ENCODE measurements at regions not wholly inside any gene's neighbourhood (a gene's known extent, or its start where the extent isn't known, plus 50 kb on each side); places are given as distances from the start of the nearest gene placed in this dataset.

DNA sequence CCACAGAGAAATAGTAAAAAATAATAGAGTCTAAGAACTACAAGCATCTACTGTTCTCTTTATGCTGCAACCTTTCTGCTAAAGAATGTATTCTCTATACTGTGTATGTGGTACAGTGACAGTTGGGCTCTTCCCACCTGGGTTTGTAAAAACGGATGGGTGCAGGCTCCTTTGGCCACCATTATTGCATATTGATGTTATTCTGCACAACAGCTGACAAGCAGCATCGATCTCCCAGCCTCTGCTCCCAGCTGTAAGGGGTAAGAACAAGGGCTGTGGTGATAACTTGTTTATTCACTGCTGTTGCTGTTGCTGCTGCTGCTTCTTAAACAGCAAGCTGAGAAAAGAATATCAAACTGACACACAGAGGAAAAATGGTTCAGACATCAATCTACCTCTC is 56.1 kb downstream of the KCNRG start:
- no peak for DNase-seq

DNA sequence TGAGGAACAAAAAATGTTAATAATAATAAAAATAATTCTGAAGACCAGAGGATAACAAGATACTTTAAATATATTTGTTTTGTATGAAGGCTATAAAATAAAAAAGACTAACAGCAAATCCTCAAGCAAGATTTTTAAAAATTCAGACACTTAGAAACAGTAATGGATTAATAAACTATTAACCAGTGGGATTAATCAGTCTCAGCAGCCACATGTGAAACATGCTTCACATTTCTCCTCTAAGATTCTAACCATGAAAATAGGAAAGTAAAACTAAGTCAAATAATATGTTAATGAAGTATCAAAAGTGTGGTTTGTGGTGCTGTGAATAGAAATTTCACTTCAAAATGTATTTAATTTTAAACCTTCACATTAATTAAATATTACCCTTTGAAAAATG is 57.4 kb downstream of the KCNRG start:
- DNase-seq = no peak

DNA sequence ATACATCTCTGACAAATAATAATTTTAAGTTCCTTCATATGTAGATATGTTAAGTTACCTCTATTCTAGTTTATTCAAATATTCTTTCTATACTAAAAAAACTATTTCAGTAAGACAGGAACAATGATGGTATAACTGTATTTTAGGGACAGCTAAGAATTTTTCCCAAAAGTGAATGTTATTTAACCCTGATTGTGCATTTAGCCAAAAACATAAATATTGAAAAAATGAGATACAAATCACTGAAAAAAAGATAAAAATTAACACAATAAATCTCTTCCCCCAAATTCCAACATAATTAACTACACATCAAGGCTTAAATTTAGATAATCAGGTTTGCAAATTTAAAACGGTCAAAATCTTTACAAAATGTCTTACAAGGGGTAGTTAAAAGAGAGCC is 58.1 kb downstream of the KCNRG start:
- no peak for DNase-seq

DNA sequence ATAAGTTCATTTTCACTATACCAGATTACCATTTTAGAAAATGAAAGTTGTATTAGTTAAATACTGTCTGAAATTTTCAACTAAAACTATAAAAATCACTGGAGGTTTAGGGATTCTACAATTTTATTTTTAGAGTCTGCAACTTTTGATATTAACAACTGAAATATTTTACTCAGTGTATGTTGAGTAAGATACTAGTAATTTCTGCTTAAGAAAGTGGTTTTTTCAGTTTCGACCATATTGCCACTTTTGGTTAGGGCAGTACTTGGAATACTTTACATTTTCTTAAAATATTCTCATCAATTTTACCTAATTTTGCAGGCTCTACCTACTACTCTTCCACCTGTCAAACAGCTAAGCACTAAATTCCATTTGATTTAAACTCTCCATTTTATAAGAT is 59.6 kb downstream of the KCNRG start:
- DNase-seq = no peak

DNA sequence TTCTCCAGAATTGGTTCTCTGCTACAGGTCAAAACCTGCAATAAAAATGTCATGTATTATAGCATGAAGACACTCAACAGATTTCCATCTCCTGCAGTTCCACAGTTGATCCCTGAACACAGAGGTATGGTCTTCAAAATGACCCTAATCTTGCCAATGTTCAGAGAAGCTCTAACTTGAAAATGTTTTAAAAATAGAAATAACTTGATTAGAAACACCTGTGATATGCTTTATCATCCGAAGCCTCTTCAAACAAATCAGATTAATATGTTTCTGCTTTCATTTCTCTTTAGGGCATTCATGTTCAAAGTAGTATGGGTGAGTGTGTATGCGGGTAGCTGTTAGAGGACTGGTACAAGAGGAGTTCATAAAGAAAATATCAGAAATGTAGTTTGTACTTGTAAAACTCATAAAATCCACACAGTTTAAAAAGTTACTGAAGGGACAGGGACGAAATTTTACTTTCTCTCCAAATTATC is 60.4 kb downstream of the KCNRG start:
- DNase-seq = no peak

DNA sequence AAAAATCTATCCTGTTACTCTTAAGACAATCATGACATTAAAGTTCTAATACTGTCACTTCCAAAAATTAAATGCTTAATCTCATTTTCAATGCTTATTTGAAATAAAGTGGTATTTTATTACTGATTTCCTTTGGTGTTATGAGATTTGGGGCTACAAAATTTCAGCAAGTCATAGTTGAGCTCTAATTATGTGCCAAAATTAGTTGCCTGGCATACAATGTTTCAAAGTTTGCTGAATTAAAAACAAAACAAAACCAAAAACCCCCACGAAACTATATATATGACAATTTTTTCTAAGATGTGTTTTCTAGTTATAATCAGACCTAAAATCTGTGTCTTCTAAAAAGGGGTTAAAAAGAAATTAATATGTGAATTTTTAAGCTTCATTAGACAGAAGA is 62.2 kb downstream of the KCNRG start:
- no peak for DNase-seq

DNA sequence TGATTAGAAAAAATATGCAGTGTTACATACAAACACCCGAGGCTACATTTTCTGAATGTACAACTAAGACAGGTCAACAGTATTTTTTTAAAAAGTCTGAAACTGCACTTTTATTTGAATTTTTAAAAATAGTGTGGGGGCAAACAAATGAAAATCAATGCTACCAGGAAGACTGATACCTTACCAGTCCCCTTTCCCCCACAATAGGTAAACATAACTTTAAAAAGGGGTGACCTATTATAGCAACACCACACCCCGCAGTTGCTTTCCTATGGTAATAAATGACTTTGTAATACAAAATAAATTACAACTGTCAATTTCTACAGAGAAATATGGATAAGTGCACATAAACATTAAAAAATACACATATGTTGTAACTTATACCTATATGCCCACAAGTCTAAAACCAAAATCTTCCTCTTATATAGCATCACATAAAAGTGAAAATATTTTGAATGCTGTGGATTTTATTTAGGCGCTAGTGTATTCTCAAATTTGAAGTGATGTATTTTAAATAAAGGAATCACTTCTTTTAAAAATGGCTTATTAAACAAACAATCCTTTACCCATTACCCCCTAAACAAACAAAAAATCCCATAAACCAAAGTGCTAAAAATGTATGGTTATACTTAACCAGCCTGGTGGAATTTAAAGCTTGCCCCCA is 63.1 kb downstream of the KCNRG start:
- DNase-seq = no peak

DNA sequence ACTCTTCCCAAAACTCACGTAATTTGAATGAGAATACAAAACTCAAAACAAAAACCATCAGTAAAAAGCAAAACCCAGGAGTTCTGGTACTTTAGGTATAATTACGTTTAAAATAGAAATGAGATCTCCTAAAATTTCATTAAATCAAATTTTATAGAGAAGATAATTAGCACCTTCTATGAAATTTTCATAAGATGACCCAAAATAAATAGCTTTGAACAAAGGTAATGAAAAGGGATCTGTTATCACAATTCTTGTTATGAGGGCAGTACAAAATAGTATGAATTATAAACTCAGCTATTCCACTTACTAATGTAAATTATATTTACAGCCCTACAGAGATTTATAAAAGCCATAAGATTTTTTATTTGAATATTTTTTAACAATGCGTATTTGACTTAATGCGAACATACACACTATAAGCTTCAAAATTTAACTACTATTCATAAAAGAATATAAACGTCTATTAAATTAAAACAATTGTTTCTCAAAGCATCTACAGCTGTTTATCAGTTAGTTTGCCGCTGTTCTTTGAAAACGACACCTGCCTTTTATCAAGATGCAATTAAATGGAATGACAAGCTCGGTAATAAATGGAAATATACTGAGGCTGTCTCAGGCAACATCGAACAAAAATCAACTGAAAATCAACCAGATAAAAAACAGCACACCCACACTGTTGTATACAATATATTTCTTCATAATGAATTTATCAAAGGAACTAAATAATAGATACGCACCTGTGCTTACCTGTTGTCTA is 63.8 kb downstream of the KCNRG start:
- DNase-seq = no peak

DNA sequence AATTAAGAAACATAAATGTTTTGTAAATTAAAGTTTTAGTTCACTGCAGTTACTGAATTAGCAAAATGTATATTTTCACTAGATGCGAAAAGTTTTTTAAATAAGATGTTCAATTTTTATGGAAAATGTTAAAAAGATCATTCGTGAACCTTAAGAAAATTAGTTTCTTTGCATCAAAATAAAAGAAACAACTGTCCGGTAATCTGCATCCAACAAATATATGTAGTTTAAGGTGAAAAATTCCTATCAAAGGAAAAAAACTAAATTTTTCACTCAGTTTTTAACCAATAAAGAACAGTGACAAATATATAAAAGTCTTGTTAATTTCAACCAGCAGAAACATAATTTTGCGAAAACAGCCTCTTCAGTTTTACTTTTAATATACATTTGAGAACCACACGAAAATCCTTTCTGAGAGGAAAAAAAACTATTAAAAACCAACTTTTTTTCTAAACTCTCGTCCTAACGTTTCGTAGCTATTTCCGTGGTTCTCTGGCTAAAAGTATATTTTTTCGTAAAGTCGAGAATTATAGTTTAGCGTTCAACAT is 64.5 kb downstream of the KCNRG start:
- no peak for DNase-seq

DNA sequence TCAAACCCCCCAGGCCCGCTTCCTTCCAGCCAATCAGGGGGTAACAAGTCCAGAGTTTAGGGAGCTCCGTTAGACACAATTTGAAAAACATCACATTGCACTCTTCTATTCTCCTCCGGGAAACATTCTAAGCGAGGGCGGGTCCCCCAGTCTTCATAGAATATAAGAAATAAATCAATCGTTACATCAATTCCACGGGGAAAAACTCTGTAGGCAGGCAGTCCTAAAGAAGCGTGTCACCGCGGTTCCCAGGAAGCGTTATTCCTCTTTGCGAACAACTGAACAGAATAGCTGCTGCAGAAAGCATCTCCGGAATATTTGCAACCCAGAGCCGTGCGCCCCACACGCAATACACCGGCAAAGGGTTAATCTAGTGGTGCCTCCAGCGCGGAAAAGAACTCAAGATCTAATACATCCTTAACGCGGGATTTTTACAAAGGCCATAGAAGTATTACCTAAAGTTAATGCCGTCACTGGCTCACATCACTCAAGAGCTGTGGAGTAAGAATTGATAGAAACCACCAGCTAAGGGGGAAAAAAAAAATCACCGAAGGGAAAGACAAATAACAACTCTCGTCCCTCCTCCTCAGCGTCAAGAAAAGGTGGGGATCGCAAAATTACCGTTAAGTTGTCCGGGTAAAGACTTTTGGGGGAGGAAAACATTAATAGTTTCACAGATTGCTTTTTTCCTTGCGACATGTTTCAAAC is 65.1 kb downstream of the KCNRG start:
- DNase-seq = peak; percentile 20

DNA sequence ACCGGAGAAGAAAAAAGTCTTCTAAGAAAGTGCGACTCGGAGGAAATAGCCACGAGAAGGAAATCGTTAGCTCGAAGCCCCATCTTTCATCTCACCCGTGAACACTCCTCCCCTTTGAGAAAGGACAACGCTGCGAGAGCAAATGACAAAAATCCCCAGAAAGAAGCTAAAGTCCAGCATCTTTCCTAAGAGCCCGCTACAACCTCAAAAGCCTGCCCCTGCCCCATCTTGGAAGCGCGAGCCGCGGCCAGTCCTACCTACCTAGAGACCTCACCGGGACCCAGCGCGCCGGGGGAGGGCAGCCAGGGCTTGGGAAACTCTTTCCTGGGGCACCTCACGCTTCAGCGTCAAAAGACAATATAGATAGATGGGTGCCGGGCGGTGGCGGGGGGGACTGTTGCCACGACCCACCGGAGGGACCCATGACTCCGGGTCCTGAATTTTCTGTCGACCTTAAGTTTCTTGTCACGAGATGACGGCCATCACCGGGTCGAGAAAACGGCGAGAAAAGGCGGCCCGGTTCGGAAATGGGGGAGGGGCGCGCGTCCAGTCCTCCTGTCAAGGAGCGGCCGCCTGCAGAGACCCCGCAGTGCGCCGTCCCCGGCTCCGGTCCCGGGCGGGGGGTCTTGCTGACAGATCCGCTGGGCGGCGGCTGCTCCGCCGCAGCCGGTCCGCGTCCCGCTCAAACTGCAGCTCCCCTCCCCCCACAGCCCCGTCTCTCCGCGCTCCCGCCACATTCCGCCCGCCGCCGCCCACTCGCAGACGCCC is 65.9 kb downstream of the KCNRG start:
- peak; percentile 48 for DNase-seq

DNA sequence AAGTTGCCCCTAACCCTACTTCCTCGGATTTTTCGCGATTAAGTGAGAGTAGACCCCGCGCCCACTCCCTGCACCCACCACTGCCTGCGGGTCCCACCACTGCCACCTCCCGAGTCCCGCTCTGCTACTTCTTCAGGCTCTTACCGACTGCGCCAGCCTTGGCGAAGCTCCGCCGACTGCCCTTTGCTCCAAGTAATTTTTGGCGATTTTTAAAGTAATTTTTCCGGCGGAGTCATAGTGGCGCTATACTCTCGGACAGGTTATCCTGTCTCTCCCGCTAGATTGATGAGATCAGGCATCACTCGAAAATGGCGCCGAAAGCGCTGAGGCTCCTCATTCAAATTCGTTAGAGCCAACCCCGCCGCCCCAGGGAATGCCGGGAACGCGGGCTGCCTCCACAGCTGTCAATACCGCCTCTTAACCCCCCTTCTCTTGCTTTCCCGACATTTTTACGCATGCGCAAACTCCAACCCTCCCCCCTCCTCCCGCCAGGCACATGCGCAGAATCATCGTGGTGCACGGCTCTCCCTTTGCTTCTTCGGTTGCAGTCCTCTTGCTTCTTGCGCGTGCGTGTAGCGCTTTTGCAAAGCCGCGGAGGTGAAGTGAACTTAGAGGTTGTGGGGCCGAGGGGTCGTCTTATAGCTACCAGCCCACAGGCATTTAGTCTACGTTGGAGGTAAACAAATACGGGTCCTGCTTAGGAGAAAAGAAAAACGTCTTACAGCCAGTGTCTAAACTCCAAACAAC is 66.6 kb downstream of the KCNRG start:
- peak; percentile 96 for DNase-seq

DNA sequence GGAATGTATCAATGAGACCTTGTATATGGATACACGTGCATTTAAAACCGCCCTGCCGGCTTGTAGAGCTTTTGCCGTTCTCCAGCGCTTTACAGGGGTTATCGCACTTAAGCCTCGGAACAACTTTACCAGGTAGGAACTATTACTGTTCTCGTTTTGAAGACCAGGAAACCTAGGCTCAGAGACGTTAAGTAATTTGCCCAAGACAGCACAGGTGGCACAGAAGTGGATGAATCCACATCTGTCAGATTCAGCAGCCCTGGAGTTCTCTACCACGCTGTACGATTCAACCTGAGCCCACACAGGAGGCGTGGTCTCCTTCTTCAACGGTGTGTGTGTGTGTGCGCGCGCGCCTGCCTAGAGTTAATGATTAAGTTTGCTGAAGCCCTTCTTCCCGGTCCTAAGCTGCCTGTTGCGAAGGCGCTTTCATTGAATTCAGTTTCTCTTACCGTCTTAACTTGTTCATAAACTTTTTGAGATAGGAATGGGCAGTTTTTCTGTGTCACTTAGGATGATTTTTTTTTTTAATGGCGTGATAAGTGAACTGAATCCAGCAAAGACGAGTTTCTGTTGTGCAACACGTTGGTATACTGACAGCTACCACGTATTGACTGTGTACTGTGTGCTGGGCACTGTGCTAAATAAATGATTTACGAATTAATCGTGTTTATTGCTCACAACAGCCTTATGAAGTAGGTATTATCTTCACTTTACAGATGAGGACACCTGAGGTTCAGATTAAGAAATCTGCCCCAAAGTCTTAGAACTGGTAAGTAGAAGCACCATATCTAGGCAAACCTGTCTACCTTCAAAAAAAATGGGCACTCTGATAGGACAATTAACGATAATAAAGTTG is 67.4 kb downstream of the KCNRG start:
- peak; percentile 73 for DNase-seq

DNA sequence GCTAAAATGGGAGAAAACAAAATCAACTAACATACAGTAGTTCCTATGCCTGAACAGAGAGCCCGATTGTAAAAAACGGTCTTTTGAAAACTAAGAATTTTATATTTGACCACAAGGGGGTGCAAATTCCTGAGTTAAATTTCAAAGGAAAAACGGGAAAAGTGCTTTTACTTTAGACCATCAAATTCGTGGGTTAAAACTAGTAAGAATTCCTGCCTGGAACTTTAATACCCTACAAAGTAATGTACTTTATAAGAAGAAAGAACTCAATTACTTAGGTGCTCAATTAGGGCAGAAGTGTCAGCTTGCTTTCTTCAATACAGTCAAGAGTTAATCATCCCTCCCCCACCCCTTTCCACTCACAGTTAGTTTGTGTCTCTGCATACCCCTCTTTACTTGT is 69.8 kb downstream of the KCNRG start:
- DNase-seq = no peak

DNA sequence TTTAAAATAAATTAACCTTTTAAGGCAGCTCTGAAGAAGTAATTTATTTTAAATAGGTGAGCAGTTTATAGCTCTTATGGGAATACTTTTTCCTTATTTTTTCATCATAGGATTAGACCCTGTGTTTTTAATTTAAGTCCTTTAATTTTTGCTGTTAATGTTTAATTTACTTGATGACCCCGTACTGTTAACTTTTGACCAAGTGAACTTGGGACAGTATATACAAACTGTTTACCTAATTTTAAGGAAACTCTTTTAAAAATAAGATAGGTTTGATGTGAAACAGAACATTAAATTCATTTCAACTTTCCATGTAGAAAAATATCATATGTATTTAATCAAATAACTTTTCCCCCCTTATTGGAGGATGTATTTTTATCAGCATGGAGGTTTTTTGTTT is 74.4 kb downstream of the KCNRG start:
- DNase-seq = no peak

DNA sequence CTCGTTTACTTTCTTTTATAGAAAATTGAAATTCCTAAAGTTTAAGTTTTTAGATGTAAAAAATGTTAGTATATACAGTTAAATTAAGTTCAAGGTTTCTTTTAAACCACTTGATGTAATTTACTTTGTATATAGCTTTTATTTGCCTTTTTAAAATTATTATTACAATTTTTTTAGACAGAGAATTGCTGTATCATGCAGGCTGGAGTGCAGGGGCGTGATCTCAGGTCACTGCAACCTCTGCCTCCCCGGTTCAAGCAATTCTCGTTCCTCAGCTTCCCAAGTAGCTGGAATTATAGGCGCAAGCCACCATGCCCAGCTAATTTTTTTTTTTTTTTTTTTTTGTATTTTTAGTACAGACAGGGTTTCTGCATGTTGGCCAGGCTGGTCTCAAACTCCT is 75.0 kb downstream of the KCNRG start:
- DNase-seq = no peak

DNA sequence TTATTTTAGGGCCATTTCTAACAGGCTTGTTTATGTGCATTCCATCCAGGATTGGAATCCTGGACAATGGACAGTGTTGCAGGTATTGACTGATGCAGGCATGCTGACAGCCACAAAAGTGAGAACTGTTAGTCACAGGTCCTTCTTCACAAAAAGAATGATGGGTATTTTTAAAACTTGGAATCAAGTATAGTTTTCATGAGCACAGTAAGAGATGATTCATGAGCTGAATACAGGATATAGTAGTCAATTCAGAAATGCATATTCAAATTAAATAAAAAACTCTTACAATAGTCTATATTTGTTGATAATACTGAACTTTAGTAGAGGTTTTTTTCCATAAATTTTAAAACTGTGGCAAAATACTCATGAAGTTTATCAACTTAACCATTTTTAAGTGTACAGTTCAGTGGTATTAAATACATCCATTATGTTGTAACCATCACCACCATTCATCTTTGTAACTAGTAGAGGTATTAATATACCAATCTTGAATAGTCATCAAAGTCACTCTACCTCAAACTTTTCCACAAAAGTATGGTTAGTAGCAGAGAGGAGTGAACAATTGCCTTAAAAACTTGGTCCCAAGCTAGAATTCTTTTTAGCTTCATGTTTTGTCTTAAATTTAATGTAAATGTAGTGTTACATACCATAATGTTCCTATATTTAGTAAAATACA is 79.5 kb downstream of the KCNRG start:
- DNase-seq = no peak

DNA sequence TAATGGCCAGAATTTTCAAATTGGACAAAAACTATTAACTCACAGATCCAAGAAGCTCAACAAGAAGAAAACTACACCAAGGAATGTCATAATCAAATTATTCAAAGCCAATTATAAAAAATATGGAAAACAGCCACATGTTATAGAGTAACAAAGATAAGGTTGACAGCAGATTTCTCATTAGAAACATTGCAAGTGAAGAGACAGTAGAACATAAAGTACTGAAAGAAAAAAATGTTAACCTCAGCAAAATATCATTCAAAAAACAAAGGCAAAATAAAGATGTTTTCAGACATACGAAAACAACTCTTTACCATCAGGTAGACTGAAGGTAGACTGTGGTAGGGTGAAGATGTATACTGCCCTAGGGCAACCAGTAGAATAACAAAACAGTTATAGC is 83.4 kb downstream of the KCNRG start:
- no peak for DNase-seq

DNA sequence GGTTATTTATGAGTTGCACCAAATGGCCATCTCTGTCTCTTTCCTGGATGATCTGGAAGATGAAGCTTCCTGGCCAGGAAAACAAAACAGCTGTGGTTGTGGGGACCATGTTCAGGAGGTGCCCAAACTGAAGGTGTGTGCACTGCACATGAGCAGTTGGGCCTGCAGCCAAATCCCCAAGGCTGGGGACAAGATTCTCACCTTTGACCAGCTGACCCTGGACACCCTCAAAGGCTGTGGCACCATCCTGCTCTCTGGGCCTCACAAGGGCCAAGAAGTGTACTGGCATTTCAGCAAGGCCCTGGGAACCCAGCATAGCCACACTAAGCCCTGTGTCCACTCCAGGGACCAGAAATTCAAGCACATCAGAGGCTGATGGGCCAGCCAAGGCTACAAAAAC is 84.2 kb downstream of the KCNRG start:
- no peak for DNase-seq

DNA sequence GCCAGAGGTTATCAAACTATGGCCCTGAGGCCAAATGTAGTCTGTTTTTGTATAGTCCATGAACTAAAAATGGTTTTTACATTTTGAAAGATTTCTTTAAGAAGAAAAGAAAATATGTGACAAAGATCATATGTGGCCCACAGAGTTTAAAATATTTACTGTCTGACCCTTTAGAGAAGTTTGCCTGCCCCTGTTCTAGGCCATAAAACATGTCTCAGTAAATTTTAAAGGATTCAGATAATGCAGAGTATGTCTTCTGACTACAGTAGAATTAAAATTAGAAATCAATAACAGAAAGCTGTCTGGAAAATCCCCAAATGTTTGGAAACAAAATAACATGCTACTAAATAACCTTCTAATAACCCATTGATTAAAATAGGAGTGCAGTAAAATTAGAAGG is 86.3 kb downstream of the KCNRG start:
- no peak for DNase-seq

DNA sequence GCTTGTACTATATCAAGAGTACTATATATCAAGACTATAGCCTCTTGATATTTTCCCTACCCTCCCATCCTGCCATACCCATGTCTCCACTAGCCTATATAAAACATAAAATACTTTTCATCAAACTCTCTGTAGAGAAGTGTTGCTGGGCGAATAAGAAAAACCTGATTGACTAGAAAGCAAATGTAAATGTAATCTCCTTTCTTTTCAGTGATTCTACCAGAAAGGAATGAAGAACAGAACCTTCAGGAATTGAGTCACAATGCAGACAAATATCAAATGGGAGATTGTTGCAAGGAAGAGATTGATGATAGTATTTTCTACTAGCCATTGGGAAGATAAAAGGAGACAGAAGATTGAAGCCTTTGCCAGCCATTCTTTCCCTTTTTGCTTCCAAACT is 89.2 kb downstream of the KCNRG start:
- DNase-seq = no peak

All from stimulated activated CD4-positive, alpha-beta T cell treated with anti-CD3 and anti-CD28 coated beads, Interleukin-12 subunit alpha, Interleukin-12 subunit beta, amount 100 ng/mL, for 4 hours (primary cell).